Ishikawa (cell line): ENCODE measurements at regions not wholly inside any gene's neighbourhood (a gene's known extent, or its start where the extent isn't known, plus 50 kb on each side); places are given as distances from the start of the nearest gene placed in this dataset.

ENCODE experiments used
- CEBPB ChIP-seq: IDR thresholded peaks from 2 replicates; pipeline ENCODE4 v1.6.1; 2012
- CREB1 ChIP-seq: IDR thresholded peaks from 2 replicates; pipeline ENCODE4 v1.6.1; 2012; ENCODE audit warnings: low read depth
- EGR1 ChIP-seq: IDR thresholded peaks from 2 replicates; pipeline ENCODE4 v1.6.1; 2012
- EP300 ChIP-seq: IDR thresholded peaks from 2 replicates; pipeline ENCODE4 v1.6.1; 2012; ENCODE audit warnings: borderline replicate concordance
- FOXM1 ChIP-seq: IDR thresholded peaks from 2 replicates; pipeline ENCODE4 v1.6.1; 2012; ENCODE audit warnings: low read depth, borderline replicate concordance
- NFIC ChIP-seq: IDR thresholded peaks from 2 replicates; pipeline ENCODE4 v1.6.1; 2012
- RAD21 ChIP-seq: IDR thresholded peaks from 2 replicates; pipeline ENCODE4 v1.6.1; 2012; ENCODE audit warnings: low read depth
- TAF1 ChIP-seq: IDR thresholded peaks from 2 replicates; pipeline ENCODE4 v1.6.1; 2012; ENCODE audit warnings: low read depth, mild to moderate bottlenecking
- TEAD4 ChIP-seq: IDR thresholded peaks from 2 replicates; pipeline ENCODE4 v1.6.1; 2012
- TF ChIP-seq, protein P1 (sequence below): IDR thresholded peaks from 2 replicates; pipeline ENCODE4 v1.6.1; 2012; ENCODE audit warnings: low read depth, mild to moderate bottlenecking

DNA sequence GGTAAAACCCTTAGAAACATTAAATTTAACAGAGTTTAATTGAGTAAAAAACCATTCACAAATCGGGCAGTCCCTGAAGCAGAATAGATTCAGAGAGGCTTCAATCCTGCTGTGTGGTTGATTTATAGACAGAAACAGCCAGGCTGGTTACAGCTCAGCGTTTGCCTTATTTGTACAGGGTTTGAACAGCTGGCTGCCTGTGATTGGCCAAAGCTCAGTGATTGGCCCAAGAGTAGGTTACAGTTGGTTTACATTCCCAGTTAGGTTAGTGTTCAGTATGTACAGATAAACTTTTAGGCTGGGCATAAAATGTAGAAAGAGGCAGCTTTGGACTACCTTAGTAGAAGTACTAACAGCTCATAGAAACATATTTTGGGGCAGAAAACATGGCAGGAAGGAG, 210.4 kb upstream of the ELAC2 start:
- TF ChIP-seq TAF1 (no peak), EGR1 (no peak), EP300 (no peak), TEAD4 (no peak), CREB1 (no peak), FOXM1 (no peak), CEBPB (no peak), NFIC (no peak), RAD21 (no peak)
- TF ChIP-seq, protein P1, sequence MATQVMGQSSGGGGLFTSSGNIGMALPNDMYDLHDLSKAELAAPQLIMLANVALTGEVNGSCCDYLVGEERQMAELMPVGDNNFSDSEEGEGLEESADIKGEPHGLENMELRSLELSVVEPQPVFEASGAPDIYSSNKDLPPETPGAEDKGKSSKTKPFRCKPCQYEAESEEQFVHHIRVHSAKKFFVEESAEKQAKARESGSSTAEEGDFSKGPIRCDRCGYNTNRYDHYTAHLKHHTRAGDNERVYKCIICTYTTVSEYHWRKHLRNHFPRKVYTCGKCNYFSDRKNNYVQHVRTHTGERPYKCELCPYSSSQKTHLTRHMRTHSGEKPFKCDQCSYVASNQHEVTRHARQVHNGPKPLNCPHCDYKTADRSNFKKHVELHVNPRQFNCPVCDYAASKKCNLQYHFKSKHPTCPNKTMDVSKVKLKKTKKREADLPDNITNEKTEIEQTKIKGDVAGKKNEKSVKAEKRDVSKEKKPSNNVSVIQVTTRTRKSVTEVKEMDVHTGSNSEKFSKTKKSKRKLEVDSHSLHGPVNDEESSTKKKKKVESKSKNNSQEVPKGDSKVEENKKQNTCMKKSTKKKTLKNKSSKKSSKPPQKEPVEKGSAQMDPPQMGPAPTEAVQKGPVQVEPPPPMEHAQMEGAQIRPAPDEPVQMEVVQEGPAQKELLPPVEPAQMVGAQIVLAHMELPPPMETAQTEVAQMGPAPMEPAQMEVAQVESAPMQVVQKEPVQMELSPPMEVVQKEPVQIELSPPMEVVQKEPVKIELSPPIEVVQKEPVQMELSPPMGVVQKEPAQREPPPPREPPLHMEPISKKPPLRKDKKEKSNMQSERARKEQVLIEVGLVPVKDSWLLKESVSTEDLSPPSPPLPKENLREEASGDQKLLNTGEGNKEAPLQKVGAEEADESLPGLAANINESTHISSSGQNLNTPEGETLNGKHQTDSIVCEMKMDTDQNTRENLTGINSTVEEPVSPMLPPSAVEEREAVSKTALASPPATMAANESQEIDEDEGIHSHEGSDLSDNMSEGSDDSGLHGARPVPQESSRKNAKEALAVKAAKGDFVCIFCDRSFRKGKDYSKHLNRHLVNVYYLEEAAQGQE: no peak
